HL-60 (cell line): ENCODE measurements at regions not wholly inside any gene's neighbourhood (a gene's known extent, or its start where the extent isn't known, plus 50 kb on each side); places are given as distances from the start of the nearest gene placed in this dataset.
"Not testable (repeated sequence)": the region's sequence is repeated elsewhere in the genome, so short reads cannot be mapped to it uniquely, and the experiment has no call there.

ENCODE experiments used
- DNase-seq, 2 experiments: peaks; one replicate each; pipeline ENCODE4 v3.0.0-alpha.2; 2010 to 2020; ENCODE audit warnings: low read depth in 1 of 2, low spot score in 1 of 2
- H3K27ac ChIP-seq: fragments of 250-450 bp; sonication (Bioruptor Pico); replicated peaks from 2 replicates; pipeline ENCODE4 v1.5.1; 2020; ENCODE audit warnings: mild to moderate bottlenecking, moderate library complexity
- H3K27me3 ChIP-seq: fragments of 250-450 bp; sonication (Bioruptor Pico); 2 replicates; pipeline ENCODE4 v1.5.1; 2021; ENCODE audit warnings: mild to moderate bottlenecking, moderate library complexity; ENCODE audit not compliant: insufficient read depth, poor library complexity, severe bottlenecking
- H3K4me3 ChIP-seq: replicated peaks from 2 replicates; pipeline ENCODE4 v1.5.1; 2011; ENCODE audit warnings: mild to moderate bottlenecking, control low read depth, low read length; ENCODE audit not compliant: insufficient read depth
- CTCF ChIP-seq: IDR thresholded peaks from one replicate; pipeline ENCODE4 v1.5.1; 2011; ENCODE audit warnings: low read length, control low read depth, inconsistent platforms; ENCODE audit not compliant: insufficient read depth
- GABPA ChIP-seq: IDR thresholded peaks from 2 replicates; pipeline ENCODE4 v1.6.1; 2012; ENCODE audit warnings: low read depth
- POLR2AphosphoS5 ChIP-seq: IDR thresholded peaks from 2 replicates; pipeline ENCODE4 v1.6.1; 2012; ENCODE audit warnings: low read depth
- REST ChIP-seq: IDR thresholded peaks from 2 replicates; pipeline ENCODE4 v1.6.1; 2012; ENCODE audit warnings: low read depth; ENCODE audit not compliant: insufficient replicate concordance
- SPI1 ChIP-seq: IDR thresholded peaks from 2 replicates; pipeline ENCODE4 v1.6.1; 2012; ENCODE audit warnings: low read depth, mild to moderate bottlenecking, borderline replicate concordance

GRCh38 chr13:37502303-37502993 lies 96.1 kb downstream of the POSTN start:
- H3K27ac ChIP-seq, H3K4me3 ChIP-seq, H3K27me3 ChIP-seq, DNase-seq: not testable (repeated sequence)

- H3K4me3 ChIP-seq = no peak overlapping the region
- no peaks in the 10 kb centered on the region for H3K27me3 ChIP-seq
- no peak overlapping the region for H3K27ac ChIP-seq
- no peak for DNase-seq
- TF ChIP-seq POLR2AphosphoS5 (no peak), GABPA (no peak), CTCF (no peak), REST (no peak), SPI1 (no peak)
Measured at GRCh38 chr13:37501187-37501586, 97.4 kb downstream of the POSTN start.

- TF ChIP-seq REST = no peak
- Histone ChIP-seq H3K27me3 (no peaks in the 10 kb centered on the region), H3K4me3 (no peak overlapping the region), H3K27ac (no peak overlapping the region)
- no peak for DNase-seq
Measured at GRCh38 chr13:37495046-37495445, 103.5 kb downstream of the POSTN start.

GRCh38 chr13:37493775-37494174 lies 104.8 kb downstream of the POSTN start:
- Histone ChIP-seq H3K4me3 (no peak overlapping the region), H3K27me3 (no peaks in the 10 kb centered on the region), H3K27ac (no peak overlapping the region)
- DNase-seq = no peak
- TF ChIP-seq CTCF (no peak), GABPA (no peak), REST (no peak), POLR2AphosphoS5 (no peak), SPI1 (no peak)
